Naive thymus-derived CD8-positive, alpha-beta T cell (primary cell): ENCODE measurements at regions not wholly inside any gene's neighbourhood (a gene's known extent, or its start where the extent isn't known, plus 50 kb on each side); places are given as distances from the start of the nearest gene placed in this dataset.

Experiments used
- ATAC-seq, 2 donors: fragments of 150-1000 bp; cut with Tn5 transposase in 1 of 2; sonication (Bioruptor Pico), chemical (Tn5 transposase) in 1 of 2; 1 replicate in 1 of 2; 2 replicates in 1 of 2; pipeline ENCODE4 v1.10.0; 2021; ENCODE audit warnings: mild to moderate bottlenecking in 2 of 2, moderate library complexity in 2 of 2
- POLR2A ChIA-PET: fragments of 350-600 bp; sonication (Branson Sonifier 250); formaldehyde crosslinking; loops from one replicate; lab custom pipeline; 2021; ENCODE audit warnings: antibody characterized with exemption; lab: Charles Lee
- DNase-seq, 10 donors: peaks; one replicate each; pipeline versions ENCODE4 v3.0.0 to v3.0.0-alpha.2; 2020 to 2022
- H3K27ac Mint-ChIP-seq, 10 donors: one replicate each; pipeline ENCODE4 v1.8.0; 2020 to 2022; ENCODE audit warnings: mild to moderate bottlenecking in 10 of 10, mixed read lengths in 10 of 10, moderate library complexity in 4 of 10, inconsistent platforms in 1 of 10
- H3K27me3 Mint-ChIP-seq, 5 donors: one replicate each; pipeline ENCODE4 v1.8.0; 2021 to 2022; ENCODE audit warnings: mixed read lengths in 5 of 5
- H3K36me3 Mint-ChIP-seq, 3 donors: one replicate each; pipeline ENCODE4 v1.8.0; 2020 to 2022; ENCODE audit warnings: mixed read lengths in 3 of 3, mild to moderate bottlenecking in 2 of 3, inconsistent platforms in 1 of 3
- H3K4me1 Mint-ChIP-seq, 4 donors: one replicate each; pipeline ENCODE4 v1.8.0; 2021 to 2022; ENCODE audit warnings: mixed read lengths in 4 of 4
- H3K4me3 Mint-ChIP-seq, 10 donors: one replicate each; pipeline ENCODE4 v1.8.0; 2020 to 2022; ENCODE audit warnings: mild to moderate bottlenecking in 10 of 10, mixed read lengths in 10 of 10, moderate library complexity in 6 of 10, inconsistent platforms in 1 of 10
- H3K9me3 Mint-ChIP-seq, 9 donors: one replicate each; pipeline ENCODE4 v1.8.0; 2020 to 2022; ENCODE audit warnings: mixed read lengths in 9 of 9, mild to moderate bottlenecking in 3 of 9, inconsistent platforms in 1 of 9, moderate library complexity in 1 of 9

DNA sequence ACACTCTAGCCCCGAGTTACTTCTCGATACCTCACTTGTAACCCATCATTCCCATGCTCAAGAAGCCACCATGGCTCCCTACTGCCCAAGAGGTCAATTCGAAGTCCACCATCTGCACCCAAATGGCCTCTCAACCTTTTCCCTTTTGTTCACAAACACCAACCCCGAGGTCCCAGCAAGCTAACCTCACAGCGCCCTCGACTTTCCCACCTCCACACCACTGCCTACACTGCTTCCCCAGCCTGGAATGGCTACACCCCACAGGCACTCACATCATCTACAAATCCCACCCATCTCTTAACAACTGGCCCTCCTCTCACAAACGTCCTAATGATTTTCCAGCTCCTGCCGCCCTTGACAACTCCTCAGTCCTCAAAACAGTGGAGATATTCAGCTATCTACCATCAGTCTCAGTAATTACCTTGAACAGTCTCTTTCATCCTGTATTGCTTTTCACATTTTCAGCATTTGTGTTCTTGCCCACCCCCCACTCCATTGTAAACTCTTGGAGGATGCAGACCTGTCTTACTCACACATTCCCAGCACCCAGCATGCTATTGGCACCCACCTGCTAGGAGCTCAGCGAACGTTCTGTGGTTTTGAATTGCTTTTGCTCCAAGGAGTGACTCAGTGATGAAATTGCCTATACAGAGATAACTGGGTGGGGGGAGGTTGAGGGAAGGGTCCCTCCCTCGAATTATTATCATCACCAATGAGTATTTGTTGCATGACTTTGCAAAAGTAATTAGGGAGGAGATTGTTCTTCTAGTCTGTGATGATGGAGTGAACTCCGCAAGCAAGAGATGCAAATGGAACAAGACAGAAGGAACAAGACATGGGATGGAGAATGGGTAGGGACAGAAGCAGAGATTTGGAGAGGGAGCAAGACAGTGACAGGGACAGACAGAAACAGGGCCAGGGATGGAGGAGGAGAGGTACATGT lies 106.8 kb downstream of the CYP26B1 start:
- ATAC-seq: no peak
- Mint-ChIP-seq H3K27ac (peak overlapping the region in 1 of 10 donors; percentile 2), H3K9me3 (peaks cover 6 to 33% (median 12%) of the 10 kb centered on the region in 9 donors), H3K4me1 (no peaks in the 10 kb centered on the region), H3K36me3 (peaks cover 0 to 5% (median 0%) of the 10 kb centered on the region in 3 donors), H3K4me3 (no peak overlapping the region), H3K27me3 (peaks cover 0 to 7% (median 5%) of the 10 kb centered on the region in 5 donors)
- POLR2A ChIA-PET: no interaction called here
- no peak for DNase-seq

DNA sequence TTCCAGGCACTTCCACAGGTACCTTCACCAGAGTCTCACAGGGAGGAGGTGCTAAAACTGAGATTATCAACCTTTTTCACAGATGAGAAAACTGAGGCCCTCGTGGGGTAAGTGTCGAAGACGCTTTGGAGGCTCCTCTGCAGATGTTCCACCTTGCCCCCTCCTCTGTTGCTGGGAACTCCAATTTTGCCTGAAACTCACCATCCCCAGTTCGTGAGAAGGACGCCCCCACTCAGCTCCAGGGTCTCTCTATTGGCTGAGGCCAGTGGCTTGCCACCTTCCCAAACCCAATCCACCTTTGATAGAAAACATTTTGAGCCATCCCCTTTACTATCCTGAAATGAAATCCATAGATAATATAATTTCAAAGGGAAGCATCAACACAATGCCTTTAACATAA lies 109.1 kb downstream of the CYP26B1 start:
- Mint-ChIP-seq H3K27ac (no peak overlapping the region), H3K4me1 (no peaks in the 10 kb centered on the region), H3K27me3 (peaks cover 5 to 16% (median 8%) of the 10 kb centered on the region in 5 donors), H3K36me3 (no peaks in the 10 kb centered on the region), H3K4me3 (no peak overlapping the region), H3K9me3 (peaks cover 0 to 16% (median 4%) of the 10 kb centered on the region in 9 donors)
- ATAC-seq (no peak), DNase-seq (no peak)
- POLR2A ChIA-PET: no interaction called here

DNA sequence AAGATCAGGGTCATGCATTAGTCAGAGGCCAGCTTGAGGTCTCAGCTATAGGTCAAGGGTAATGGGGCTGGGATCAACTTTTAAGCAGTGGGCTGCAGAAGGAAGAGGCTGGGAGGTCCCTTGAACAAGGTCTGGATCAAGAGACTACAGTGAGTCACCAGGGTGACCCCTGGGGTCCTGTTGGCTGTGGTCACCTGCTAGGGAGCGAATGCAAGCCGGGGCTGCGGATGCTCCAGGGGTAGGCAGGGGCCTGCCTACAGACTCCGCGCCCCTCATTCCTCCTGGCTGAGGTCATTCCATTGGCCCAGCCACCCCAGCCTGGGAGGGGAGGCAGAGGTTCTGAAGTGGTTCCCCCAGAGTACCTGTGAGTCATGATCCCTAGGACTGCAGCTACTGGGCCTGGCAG lies 110.4 kb downstream of the CYP26B1 start:
- POLR2A ChIA-PET: no interaction called here

DNA sequence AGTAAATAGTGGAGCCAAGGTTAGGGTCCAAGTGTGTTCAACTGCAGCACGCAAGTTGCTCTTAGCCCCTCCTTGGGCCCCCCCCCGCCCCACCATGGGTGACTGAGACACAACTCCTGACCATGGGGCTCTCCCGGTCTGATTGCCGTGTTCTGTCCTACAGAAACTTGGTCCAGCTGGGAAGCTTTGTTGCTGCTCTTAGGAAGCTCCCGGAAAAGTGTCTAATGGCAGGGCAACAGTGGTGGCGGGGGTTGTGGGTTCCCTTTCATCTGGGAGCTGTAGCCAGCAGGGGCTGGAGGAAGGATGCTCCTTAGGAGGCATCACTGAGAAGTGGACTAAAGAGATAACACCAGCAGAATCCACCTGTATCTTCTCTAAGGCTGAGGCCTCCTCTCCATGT lies 111.1 kb downstream of the CYP26B1 start:
- Mint-ChIP-seq H3K4me1 (no peaks in the 10 kb centered on the region), H3K9me3 (peaks cover 0 to 6% (median 0%) of the 10 kb centered on the region in 9 donors), H3K4me3 (no peak overlapping the region), H3K36me3 (no peaks in the 10 kb centered on the region), H3K27me3 (peaks cover 5 to 24% (median 11%) of the 10 kb centered on the region in 5 donors), H3K27ac (no peak overlapping the region)
- ATAC-seq (no peak), DNase-seq (no peak)
- POLR2A ChIA-PET: no interaction called here

More for the DNA sequence above, 110.4 kb downstream of the CYP26B1 start:
- Mint-ChIP-seq H3K36me3 (no peaks in the 10 kb centered on the region), H3K27ac (no peak overlapping the region), H3K9me3 (peaks cover 0 to 6% (median 0%) of the 10 kb centered on the region in 9 donors), H3K4me3 (no peak overlapping the region), H3K27me3 (peaks cover 5 to 20% (median 11%) of the 10 kb centered on the region in 5 donors), H3K4me1 (no peaks in the 10 kb centered on the region)
- no peak for DNase-seq
- ATAC-seq: no peak

DNA sequence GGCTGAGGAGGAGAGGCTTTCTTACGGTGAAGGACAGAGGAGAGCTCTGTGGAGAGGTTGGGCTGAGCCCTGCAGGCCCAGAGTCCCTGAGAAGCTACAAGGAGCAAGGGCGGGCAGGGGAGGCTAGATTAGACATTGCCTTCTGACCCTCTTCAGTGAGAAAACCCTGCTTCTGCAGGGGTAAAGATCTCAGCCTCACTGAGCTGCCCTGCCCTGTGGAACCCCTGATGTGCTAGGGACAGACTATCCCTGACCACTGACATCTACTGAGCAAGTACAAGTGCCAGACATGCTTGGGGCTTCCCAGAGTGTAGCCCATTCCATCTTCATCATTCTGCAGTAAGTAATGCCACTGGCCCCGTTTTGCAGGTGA lies 111.5 kb downstream of the CYP26B1 start:
- no peaks in the 10 kb centered on the region for H3K36me3 Mint-ChIP-seq
- H3K27me3 Mint-ChIP-seq: peaks cover 5 to 24% (median 11%) of the 10 kb centered on the region in 5 donors
- H3K4me1 Mint-ChIP-seq: no peaks in the 10 kb centered on the region
- H3K9me3 Mint-ChIP-seq: peaks cover 0 to 4% (median 0%) of the 10 kb centered on the region in 9 donors
- ATAC-seq (no peak), DNase-seq (no peak)
- POLR2A ChIA-PET: no interaction called here
- no peak overlapping the region for H3K27ac Mint-ChIP-seq
- no peak overlapping the region for H3K4me3 Mint-ChIP-seq

DNA sequence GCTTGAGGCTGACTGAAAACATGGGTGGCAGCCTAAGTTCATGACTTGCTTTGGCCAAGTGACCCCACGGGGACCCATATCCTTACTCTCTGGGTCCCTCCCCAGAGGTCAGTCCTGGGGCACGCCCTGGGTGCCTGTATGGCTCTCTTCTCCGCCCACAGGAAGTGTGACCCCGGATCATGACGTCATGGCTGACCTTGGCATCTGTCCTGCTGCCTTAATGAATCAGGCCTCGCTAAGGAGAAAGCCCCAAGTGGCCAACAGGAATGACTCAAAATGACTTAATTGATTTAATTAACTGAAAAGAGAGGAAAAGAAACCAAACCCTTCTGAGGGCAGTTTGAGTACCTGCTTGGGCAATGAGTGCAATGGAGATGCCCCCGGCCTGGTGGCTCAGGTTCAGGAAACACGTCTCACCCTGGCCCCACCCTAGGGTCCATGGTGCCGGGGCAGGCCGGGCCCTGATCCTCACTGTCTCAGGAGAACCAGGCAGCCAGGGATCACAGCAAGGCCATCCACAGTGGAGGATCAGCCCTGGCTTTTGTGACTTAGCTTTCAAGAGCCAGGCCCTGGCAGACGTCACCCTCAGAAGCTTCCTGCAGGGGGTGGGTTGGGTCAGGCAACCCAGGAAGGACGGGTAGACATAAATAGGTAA lies 112.0 kb downstream of the CYP26B1 start:
- Mint-ChIP-seq H3K27me3 (peaks cover 2 to 20% (median 11%) of the 10 kb centered on the region in 5 donors), H3K4me1 (no peaks in the 10 kb centered on the region), H3K4me3 (no peak overlapping the region), H3K27ac (no peak overlapping the region), H3K36me3 (no peaks in the 10 kb centered on the region), H3K9me3 (no peaks in the 10 kb centered on the region)
- ATAC-seq (no peak), DNase-seq (no peak)
- POLR2A ChIA-PET: no interaction called here

DNA sequence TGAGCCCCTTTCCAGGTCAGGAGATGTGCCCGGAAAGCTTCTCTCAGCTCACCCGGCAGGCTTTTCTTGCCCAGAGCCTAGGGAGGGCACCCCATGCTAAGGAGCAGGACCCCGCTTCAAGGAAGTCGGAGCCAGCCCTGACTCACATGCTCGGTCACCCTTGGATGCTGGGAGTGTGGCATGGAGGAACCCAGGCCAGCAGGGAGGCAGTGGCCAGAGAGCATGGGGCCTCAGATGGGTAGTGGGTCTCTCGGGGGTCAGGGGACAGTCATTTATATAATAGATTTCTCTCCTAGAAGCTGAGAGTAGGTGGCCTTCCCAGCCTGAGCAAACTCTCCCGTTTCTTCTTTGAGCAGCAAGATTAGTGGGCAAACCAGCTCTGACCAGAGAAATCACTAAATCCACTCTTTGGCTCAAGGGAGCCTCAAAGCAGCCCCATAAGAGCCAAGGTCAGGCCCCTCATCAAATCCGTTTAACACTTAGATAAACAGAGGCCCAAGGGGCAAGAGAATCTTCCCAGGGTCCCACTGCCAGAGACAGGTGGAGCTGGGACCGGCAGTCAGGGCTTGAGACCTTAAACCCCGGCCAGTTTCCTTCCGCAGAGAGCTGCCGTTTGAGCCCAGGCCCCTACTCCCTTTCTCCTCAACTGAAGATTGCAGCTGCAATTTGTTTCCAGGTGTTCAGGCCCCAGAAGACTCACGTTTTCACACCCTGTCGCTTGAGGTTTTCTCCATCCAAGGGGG lies 113.1 kb downstream of the CYP26B1 start:
- no peaks in the 10 kb centered on the region for H3K9me3 Mint-ChIP-seq
- no peak for ATAC-seq
- H3K4me3 Mint-ChIP-seq: no peak overlapping the region
- H3K4me1 Mint-ChIP-seq: no peaks in the 10 kb centered on the region
- DNase-seq: no peak
- no peak overlapping the region for H3K27ac Mint-ChIP-seq
- no peaks in the 10 kb centered on the region for H3K36me3 Mint-ChIP-seq
- POLR2A ChIA-PET: no interaction called here
- H3K27me3 Mint-ChIP-seq: peaks cover 2 to 19% (median 11%) of the 10 kb centered on the region in 5 donors

DNA sequence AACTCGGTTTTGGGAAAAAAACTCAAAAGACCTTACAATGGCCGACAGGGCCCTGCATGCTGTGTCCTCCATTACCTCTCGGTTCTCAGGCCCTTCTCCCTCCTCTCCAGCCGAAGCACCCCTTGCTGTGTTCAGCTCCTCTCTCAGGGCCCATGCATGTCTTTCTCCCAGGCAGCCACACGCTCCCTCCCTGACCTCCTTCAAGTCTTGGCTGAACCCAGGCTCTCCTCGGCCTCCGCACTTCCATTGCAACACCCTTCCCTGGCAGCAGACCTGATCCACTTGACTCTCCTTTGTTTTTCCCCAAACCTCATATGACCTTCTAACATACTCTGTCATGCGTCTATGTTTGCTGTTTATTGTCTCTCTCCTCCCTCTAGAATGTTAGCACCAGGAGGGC lies 114.0 kb downstream of the CYP26B1 start:
- no peak overlapping the region for H3K27ac Mint-ChIP-seq
- POLR2A ChIA-PET: no interaction called here
- peaks cover 0 to 1% (median 0%) of the 10 kb centered on the region in 9 donors for H3K9me3 Mint-ChIP-seq

DNA sequence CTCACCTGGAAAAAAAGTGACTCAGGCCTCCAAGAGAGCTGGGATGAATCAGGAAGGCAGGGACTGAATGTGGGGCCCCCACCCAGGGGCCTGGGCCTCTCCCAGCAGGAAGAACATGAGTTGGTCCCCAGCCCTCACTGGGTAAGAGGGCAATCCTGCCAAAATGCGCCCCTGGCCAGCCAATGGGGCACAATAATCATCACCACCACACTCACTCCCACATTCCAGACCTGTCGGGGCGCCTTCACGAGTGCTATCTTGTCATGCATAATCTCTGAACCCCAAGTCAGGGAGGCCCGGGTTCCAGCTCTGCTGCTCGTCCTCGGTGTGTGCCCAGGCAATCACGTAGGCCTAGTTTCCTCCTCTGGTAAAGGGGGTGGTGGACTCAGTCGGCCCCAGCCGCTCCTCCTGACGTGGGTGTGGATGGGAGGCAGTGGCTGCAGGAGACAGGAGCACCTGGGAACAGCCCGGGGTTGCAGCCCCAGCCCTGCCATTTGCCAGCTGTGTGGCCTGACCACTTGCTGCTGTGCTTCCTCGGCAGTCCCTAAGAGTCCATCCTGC lies 115.1 kb downstream of the CYP26B1 start:
- Mint-ChIP-seq H3K27me3 (peaks cover 2 to 26% (median 11%) of the 10 kb centered on the region in 5 donors), H3K9me3 (peaks cover 0 to 2% (median 0%) of the 10 kb centered on the region in 9 donors), H3K4me1 (no peaks in the 10 kb centered on the region), H3K4me3 (no peak overlapping the region), H3K27ac (no peak overlapping the region), H3K36me3 (no peaks in the 10 kb centered on the region)
- ATAC-seq: no peak
- POLR2A ChIA-PET: no interaction called here
- DNase-seq: no peak

More for the DNA sequence above, 114.0 kb downstream of the CYP26B1 start:
- Mint-ChIP-seq H3K36me3 (no peaks in the 10 kb centered on the region), H3K4me3 (no peak overlapping the region), H3K4me1 (no peaks in the 10 kb centered on the region), H3K27me3 (peaks cover 2 to 22% (median 11%) of the 10 kb centered on the region in 5 donors)
- DNase-seq (no peak), ATAC-seq (no peak)

DNA sequence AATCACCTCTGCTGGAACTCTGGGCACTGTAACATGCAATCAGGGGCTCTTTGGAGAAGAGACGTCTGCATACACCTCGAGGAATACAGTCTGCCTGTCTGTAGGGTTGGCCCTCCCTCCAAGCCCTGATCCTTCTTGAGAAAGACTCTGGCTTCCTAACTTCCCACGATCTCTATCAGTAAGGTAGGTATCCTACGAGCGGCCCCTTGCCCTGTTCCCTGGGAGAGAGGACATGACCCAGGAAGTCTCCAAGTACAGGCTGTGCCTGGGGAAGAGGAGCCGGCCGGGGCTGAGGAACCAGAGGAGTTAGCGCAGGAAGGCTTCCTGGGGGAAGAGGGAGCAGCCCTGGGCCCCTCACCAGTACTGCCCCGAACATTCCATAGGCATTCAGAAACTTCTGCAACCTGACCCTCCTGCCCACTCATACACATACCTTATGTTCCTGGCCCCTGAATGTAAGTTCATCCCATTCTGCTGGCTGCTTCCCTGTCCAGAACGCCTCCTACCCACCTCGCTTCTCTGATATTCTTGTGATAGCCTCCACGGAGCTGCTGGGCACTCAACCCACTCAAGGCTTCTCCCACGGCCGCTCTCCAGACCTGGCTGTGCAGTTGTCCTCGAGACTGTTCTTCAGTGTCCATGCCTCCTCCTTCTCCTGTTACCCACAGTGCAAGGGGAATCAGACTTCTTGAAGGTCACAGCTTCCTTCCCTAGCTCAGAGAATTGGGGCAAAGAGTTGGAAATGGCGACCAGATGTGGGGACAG lies 116.1 kb downstream of the CYP26B1 start:
- ATAC-seq (no peak), DNase-seq (no peak)
- POLR2A ChIA-PET: no interaction called here
- H3K27ac Mint-ChIP-seq: no peak overlapping the region
- H3K36me3 Mint-ChIP-seq: no peaks in the 10 kb centered on the region
- peaks cover 0 to 2% (median 0%) of the 10 kb centered on the region in 9 donors for H3K9me3 Mint-ChIP-seq
- no peak overlapping the region for H3K4me3 Mint-ChIP-seq
- H3K4me1 Mint-ChIP-seq: no peaks in the 10 kb centered on the region
- peaks cover 2 to 26% (median 9%) of the 10 kb centered on the region in 5 donors for H3K27me3 Mint-ChIP-seq

DNA sequence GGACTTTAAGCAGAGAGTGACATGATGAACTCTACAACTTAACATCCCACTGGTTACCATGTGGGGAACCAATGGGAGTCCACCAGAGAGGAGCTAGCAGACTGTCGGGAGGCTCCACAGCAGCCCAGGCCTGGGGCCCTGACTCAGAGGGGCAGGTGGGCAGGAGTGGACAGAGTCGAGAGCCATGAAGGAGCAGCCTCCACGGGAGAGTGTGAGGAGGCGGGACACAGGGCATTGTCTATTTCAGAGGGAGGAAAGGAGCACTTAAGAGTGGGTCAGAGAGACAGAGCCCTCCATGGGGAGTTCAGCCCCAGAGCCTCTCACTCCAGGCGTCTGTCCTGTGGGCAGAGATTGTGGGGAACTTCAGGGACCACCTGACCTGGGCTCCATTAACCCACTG lies 118.7 kb downstream of the CYP26B1 start:
- H3K4me3 Mint-ChIP-seq: no peak overlapping the region
- H3K36me3 Mint-ChIP-seq: no peaks in the 10 kb centered on the region
- peaks cover 2 to 26% (median 11%) of the 10 kb centered on the region in 5 donors for H3K27me3 Mint-ChIP-seq
- no peak for DNase-seq
- no peak overlapping the region for H3K27ac Mint-ChIP-seq
- no peak for ATAC-seq
- POLR2A ChIA-PET: no interaction called here
- H3K4me1 Mint-ChIP-seq: no peaks in the 10 kb centered on the region
- peaks cover 0 to 2% (median 0%) of the 10 kb centered on the region in 9 donors for H3K9me3 Mint-ChIP-seq
